Right ventricle myocardium inferior (tissue), 1 donor: ENCODE measurements at regions not wholly inside any gene's neighbourhood (a gene's known extent, or its start where the extent isn't known, plus 50 kb on each side); places are given as distances from the start of the nearest gene placed in this dataset.

Experiments
- ATAC-seq: fragments of 200-7000 bp; cut with Tn5 transposase; one replicate; pipeline ENCODE4 v1.9.1; 2020; ENCODE audit warnings: mild to moderate bottlenecking, moderate library complexity
- DNase-seq: peaks from one replicate; pipeline ENCODE4 v3.0.0; 2021; ENCODE audit errors: missing footprints
- intact Hi-C: fragments of 100-400 bp; cut with DNase I; formaldehyde crosslinking; loops from one replicate; pipeline ENCODE4 v1.11.0; 2022
- donor health status: DM: no; HTN: yes; CAD: no; lungs with severe emphysema.

DNA sequence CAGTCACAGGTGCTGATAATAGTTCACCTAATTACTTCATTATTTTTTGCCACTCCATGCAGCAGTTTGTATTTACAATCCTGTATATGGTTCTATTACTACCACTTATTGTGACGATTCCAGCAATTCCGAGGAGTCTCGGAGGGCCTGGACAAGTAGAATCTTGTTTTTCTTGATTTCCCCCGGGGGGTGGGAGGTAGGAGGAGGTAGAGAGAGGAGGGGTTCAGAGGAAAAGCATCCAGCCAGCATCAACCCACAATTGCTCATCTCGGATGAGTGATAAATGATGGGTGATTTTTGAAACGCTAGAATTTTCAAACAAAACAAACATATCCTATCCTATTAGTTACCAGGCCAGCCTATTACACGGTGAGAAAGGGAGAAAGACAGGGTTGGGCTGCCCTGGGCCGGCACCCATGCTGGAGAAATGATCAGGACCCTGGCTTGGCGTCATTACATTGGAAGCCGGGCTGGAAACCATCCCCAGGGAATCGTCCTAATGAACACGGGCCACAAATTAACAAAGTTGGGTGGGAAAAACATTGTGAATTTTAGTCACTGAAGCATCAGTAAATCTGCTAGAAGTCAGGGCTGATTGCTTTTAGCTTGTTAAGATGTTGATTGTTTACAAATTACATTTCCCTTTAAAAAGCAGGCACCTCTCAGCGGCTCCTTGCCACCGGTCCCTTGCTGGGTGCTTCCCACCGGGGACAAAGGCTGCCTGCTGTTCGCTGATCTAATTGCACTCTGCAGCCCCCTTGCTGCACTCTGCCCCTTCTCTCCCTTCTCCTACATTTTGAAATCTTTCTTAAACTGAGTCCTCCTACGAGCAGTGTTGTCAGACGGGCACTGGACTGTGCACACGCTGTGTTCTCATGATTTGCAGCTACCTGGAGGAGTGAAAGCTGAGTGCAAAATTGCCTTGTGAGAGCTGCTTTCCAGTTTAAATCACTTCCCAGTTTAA is 95.5 kb downstream of the FAM204A start:
- DNase-seq (no peak), ATAC-seq (no peak)
- intact Hi-C loops, result loop anchor here (10.0 kb wide), 1 partner anchor 1032 kb away; no protein-coding TSS in a partner anchor

DNA sequence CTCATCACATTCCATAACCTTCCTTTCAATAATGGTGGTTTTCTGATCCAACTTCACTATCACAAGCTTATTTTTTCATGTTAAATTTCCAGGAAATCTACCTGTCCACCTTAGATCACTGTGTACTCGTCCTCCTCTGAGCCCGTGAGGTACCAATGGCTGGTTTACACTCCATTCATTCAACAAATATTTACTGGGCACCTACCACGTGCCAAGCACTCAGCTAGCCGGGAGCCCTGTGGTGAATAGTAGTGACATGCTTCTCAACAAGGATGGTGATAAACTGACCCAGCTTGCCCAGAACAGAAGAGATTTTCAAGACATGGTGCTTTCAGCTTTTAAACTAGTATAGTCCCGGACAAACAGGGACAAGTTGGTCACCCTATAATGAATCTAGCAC is 98.2 kb downstream of the FAM204A start:
- ATAC-seq (no peak), DNase-seq (no peak)
- intact Hi-C loops, result loop anchor here (2.0 to 10.0 kb wide), 2 partner anchors 707 to 1029 kb away; no protein-coding TSS in a partner anchor

DNA sequence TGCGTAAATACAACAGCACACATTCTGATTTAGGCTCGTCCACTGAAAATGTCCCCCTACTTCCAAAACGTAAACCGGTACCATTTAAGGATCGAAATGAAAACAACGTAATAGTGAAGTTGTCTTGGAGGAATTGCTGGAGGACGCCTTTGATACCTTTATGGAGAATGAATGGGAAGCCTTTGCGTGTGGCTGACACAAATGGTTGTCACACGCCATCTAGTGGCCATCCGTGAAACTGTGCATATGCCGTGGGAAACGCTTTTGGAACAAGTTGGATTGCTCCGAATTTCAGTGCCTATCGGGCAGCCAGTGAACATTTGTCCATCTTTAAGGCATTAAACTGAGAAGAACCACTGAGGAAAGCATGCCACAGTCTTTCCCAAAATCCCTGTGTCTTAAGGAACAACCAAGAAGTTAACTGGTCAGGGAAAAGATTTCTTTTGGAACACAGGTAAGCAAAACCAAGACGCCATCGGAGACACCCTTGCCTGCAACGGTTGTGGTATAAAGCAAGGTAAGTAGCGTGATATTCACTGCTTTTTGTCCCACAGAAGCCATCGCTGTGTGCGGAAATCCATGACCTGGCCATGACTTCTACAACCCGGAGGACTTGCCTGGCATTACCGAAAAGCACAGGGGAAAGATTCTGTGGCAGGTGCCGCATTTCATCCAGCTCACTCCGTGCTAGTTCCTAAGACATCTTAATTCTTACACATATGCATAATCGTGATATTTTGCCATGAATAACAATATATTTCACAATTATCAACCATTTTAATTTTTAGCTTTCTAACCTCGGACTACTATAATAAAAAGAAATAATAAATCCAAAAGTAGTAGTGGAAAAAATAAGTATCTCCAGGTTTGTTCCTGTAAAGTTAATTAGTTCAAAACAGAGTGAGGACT is 100.6 kb downstream of the FAM204A start:
- ATAC-seq, result peak; percentile 67
- intact Hi-C loops, result loop anchor here (2.0 to 10.0 kb wide), 3 partner anchors 705 to 1027 kb away; no protein-coding TSS in a partner anchor
- peak; percentile 75 for DNase-seq

DNA sequence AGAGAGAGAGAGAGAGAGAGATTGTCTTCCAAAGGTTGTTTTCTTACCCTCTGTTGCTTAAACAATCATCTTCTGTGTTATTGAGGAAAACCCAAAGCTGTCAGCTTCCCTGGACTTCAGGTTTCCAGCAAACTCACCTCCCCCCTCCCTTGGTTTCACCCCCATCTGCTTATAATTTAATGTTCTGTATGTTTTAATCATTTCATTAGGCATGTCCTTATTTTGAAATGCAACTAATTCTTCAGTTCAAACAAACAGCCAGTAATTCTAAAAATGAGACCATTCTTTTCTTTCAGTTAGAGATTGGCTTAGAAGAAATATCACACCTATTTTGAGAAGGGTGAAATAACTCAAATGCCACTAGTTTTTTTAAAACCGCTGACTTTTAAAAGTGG is 102.9 kb downstream of the FAM204A start:
- ATAC-seq (no peak), DNase-seq (no peak)
- intact Hi-C loops, result no loop called here

- ATAC-seq, result no peak
- intact Hi-C loops, result no loop called here
These were observed 103.4 kb downstream of the FAM204A start for GRCh38 chr10:118238573-118239235.

DNA sequence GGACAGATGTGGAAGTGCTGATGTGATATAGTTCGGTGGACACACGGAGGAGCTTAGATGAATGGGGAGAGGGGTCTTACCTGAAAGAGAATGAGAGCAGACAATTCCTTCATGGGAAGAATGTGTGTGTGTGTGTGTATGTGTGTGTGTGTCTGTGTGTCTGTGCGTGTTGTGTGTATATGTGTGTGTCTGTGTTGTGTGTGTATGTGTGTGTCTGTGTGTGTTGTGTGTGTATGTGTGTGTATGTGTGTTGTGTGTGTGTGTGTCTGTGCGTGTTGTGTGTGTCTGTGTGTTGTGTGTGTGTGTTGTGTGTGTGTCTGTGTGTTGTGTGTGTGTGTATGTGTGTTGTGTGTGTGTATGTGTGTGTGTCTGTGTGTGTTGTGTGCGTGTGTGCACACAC is 104.2 kb downstream of the FAM204A start:
- no peak for ATAC-seq
- intact Hi-C loops, result no loop called here

More at GRCh38 chr10:118238573-118239235, 103.4 kb downstream of the FAM204A start:
- DNase-seq, result no peak

DNA sequence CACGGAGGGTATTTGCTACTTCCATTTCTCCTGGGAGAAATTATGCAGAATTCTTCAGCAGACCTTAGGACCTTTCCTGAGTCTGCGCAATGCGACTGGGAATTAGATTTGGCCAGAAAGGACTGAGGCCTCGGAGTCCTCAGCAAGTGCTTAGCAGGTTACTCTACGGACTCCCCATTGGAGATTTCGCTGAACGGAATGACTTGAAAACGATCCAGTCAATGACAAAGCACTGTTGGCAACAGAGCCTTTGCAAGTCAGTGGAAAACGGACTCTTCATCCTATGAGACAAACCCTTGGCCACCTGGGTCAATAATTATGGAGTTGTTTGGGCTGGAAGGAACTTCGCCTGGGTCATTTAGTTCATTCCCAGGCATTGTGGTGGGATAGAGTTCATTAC is 107.4 kb downstream of the FAM204A start:
- intact Hi-C loops, result no loop called here
- ATAC-seq (no peak), DNase-seq (no peak)

More for the DNA sequence above, 104.2 kb downstream of the FAM204A start:
- DNase-seq, result no peak

- intact Hi-C loops, result no loop called here
- ATAC-seq, result no peak
- no peak for DNase-seq
These were observed 121.7 kb downstream of the FAM204A start for GRCh38 chr10:118220346-118220850.

- ATAC-seq, result no peak
- DNase-seq, result no peak
These were observed 123.6 kb downstream of the FAM204A start for GRCh38 chr10:118218562-118218961.

GRCh38 chr10:118216571-118217170 is 125.5 kb downstream of the FAM204A start:
- no peak for ATAC-seq
- intact Hi-C loops, result no loop called here
- no peak for DNase-seq

More at GRCh38 chr10:118218562-118218961, 123.6 kb downstream of the FAM204A start:
- intact Hi-C loops, result no loop called here

DNA sequence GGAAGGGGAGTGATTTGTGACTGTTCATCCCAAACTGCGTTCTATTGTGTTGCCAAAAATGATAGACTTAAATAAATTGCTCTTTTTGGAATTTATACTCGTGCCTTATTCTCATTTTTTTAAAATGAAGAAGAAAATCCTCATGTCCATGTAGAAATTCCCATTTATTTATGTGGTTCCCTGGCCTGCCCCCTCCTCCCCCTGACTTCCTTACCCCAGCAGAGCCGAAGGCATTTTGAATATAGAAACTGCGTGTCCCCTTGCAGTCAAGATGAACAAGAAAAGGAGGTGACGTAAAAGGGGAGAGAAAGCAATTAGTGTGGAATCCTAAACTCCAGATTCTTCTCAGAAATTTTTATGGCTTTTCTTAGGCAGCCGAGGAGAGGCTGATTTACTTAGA is 126.1 kb downstream of the FAM204A start:
- ATAC-seq, result no peak
- intact Hi-C loops, result no loop called here
- no peak for DNase-seq

DNA sequence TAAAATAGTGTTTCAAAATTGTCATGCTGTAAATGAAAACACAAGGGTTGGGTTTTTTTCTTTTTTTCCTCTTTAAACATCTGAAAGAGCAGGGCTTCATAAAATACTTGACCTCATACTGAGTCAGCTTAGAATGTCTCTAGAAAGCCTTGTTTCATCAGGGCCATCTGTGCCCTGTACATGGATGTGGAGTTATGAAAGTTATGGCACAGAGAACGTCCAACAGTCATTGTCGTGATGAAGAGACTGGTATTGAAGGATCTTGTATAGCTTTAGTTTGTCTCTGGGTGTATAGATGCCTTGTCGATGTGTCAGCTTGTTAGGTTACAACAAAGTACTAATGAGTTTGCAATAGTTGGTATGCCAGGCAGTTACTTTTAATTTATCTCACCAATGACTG is 127.3 kb downstream of the FAM204A start:
- DNase-seq, result no peak
- ATAC-seq, result no peak
- intact Hi-C loops, result no loop called here

DNA sequence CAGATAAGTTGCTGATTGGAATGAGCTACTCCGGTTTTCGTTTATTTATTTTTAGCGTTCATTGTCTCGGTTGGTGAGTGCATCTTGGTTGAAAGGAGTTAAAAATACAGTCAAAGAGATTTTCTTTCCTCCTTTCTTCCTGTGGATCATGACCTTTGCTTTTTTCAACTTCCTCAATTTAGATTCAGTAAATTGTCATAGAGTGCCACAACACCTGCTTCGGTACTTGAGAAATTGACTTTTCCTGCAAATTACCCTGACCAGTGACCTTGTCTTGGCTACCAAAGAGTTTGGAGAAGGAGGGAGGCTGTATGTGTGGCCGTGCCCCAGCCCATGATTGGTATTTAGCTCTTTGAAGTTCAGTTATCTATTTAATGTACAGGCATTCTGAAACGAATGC is 128.7 kb downstream of the FAM204A start:
- ATAC-seq, result no peak

GRCh38 chr10:118210276-118210675 is 131.8 kb downstream of the FAM204A start:
- ATAC-seq (no peak), DNase-seq (no peak)
- intact Hi-C loops, result no loop called here

More for the DNA sequence above, 128.7 kb downstream of the FAM204A start:
- intact Hi-C loops, result no loop called here
- DNase-seq, result no peak

DNA sequence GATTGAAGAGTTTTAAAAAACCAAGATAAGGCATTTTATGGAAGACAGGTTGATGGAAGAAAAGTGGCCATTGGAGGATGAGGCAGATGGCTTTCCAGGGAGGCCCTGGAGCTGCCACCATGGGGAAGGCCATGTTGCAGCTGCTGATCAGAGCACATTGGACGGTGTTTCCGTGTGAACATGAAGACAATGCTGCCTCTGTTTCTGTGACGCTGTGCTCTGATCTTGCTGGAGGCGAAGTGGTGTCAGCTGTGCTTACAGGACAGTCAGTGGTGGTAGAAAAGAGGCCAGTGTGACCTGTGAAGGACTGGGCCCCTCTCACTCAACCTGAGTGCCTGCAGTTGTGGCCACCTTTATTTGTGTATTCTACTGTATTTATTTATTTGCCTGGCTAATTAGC is 132.9 kb downstream of the FAM204A start:
- no peak for DNase-seq
- intact Hi-C loops, result no loop called here

DNA sequence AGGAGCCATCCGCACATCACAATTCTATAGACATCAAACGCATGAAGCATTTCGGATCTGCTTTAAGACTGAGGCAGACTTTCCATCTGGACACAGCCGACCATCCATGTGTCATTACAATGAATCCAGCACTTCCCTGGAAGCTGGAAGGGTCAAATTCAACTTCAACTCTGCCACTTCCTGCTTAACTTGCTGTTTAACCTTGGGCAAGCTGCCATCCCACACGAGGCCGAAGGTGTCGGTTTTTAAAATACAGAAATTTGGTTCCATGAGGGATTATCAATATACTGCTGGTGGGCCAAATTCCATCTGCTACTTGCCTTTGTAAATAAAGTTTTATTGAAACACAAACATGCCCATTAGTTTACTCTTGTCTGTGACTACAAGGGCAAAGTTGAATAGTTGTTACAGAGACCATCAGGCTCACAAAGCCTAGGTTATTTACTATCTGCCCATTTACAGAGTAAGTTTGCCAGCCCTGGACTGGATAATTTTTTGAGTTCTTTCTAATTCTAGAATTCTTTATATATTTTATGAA is 134.6 kb downstream of the FAM204A start:
- intact Hi-C loops, result no loop called here
- ATAC-seq (no peak), DNase-seq (no peak)

More for the DNA sequence above, 132.9 kb downstream of the FAM204A start:
- ATAC-seq, result no peak

GRCh38 chr10:118204292-118204943 is 137.7 kb downstream of the FAM204A start:
- ATAC-seq, result no peak
- no peak for DNase-seq
- intact Hi-C loops, result no loop called here
